ENCODE measurements at regions not wholly inside any gene's neighbourhood (a gene's known extent, or its start where the extent isn't known, plus 50 kb on each side); places are given as distances from the start of the nearest gene placed in this dataset.

DNA sequence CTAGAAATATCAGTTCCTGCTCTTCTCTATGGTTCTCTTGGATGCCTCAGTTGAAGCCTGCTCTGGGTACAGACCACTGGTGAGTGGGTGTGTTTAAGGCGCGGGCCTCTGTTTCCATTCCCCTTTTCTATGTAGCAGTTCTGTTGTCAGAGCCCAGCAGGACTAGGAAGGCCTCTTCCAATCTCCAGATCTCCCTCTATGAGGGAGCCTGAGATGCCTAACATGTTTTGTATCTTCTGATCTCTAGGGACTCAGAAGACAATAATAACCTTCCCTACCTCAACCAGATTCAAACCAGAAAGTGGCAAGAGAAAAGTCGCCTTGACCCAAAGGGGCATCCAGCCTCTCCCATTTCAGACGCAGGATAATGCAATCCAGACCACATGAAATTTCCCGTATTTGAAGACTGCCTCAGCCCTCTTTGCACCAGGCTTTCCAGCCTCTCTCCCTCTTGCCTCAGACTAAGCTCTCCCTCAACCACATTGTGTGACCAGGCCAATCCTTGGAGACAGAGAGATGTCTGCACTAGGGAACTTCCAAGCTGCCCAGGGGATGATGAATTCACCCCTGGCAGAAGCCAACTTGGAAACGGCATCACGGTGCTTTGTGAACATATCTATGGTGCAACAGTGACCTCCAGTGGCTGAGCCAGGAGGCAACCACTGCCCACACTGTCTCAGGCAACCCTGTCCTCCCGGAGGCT, 150.1 kb upstream of the UBASH3B start:
- TF ChIP-seq GATA3 (IDR thresholded peaks at IDR 0.05; ENCODE audit: low read depth, low read length) (no peak), GATA2 (IDR thresholded peaks at IDR 0.05; ENCODE audit: low read depth, low read length) (peak; percentile 57)

GRCh38 chr11:122494221-122494620, 161.3 kb upstream of the UBASH3B start:
- TF ChIP-seq GATA3 (IDR thresholded peaks at IDR 0.05; ENCODE audit: low read depth, low read length) (no peak), GATA2 (IDR thresholded peaks at IDR 0.05; ENCODE audit: low read depth, low read length) (no peak)

GRCh38 chr11:122491509-122491908, 164.0 kb upstream of the UBASH3B start:
- TF ChIP-seq GATA3 (IDR thresholded peaks at IDR 0.05; ENCODE audit: low read depth, low read length), result no peak
- TF ChIP-seq GATA2 (IDR thresholded peaks at IDR 0.05; ENCODE audit: low read depth, low read length), result no peak

DNA sequence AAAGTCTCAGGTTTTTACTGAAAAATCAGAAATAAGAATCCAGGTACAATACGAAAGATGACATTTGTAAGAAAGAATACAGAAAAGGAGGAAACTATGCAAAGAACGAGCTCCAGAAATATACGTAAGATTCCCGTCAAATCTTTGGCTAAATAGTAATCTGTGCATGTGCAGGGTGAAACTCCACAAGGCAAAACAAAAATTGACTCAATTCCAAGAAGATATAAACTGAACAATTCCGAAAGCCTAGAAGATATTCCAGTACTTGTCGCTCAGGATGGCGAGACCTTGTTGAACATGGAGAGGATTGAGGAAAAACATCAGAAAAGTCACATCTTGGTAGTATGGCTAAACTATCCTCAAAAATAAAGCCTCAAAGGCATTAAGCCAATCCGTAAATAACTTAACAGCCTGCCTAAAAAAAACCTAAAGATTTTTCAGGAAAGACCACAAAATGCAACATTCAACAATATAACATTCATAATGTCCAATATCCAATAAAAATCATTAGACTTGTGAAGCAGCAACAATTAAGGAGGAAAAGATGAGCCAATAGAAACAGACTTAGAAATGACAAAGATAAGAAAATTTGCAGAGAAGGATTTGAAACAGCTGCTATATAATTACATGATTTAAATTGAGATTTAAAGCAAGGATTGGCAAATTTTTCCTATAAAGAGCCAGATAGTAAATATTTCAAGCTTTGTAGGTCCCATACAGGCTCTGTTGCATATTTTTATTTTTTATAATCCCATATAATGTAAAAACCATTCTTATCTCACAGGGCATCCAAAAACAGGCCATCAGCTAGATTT, 166.4 kb upstream of the UBASH3B start:
- TF ChIP-seq GATA2 (IDR thresholded peaks at IDR 0.05; ENCODE audit: low read depth, low read length), result 0 out of 2 replicates have a peak, but pooled peaks have one; percentile 21
- no peak; the same call in 1 of the 2 replicates for TF ChIP-seq GATA3 (IDR thresholded peaks at IDR 0.05; ENCODE audit: low read depth, low read length)

DNA sequence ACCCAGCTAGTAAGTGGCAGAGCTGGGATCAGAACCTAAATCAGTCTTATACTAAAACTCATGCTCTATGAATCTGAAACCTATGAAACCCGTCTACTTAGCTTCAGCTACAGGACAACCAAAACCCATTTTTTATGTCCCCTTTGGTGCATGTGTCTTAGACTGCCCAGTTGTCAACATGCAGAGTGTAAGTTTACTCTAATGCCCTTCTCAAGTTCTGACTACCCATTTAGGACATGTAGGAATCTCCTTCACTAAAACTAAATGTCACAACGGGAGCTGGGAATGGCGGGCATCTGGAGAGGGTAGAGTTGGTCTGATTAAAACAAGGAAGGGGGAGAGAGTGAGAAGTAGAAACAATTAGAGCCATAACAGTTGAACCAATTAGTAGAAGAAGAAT, 167.9 kb upstream of the UBASH3B start:
- TF ChIP-seq GATA3 (IDR thresholded peaks at IDR 0.05; ENCODE audit: low read depth, low read length), result no peak
- TF ChIP-seq GATA2 (IDR thresholded peaks at IDR 0.05; ENCODE audit: low read depth, low read length), result no peak

DNA sequence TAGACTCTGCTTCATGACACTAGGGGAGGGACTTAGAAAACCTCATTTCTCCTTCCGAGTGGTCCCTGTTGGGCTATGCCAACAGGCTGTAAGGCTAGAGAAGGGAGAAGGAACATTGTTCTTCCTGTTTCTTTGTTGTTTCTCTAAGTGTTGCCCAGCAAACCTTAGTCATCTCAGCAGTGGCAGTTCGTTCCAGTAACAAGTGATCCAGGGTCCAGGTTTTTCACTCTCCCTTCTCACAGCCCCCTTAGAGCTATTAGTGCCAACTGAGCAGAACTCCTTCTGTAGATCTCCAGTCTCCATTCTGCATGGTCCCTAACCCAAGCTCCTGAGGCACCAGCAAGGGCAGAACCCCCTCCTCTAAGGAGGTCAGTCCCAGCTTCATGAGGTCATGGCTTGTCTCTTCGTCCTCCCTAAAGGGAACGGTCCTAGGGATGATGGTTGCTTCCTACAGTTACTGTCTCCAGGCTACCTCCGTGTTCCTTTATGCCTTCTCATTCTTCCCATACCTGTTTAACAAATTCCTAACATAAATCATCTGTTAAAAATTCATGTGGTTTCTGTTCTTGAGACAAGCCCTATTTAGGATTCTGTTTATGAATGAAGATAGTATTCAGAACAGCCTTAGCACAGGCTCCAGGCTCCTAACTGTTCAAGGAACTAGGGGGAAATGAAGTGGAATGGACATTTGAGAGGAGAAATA, 168.6 kb upstream of the UBASH3B start:
- TF ChIP-seq GATA2 (IDR thresholded peaks at IDR 0.05; ENCODE audit: low read depth, low read length), result no peak
- no peak for TF ChIP-seq GATA3 (IDR thresholded peaks at IDR 0.05; ENCODE audit: low read depth, low read length)

- TF ChIP-seq GATA3 (IDR thresholded peaks at IDR 0.05; ENCODE audit: low read depth, low read length), result no peak
- TF ChIP-seq GATA2 (IDR thresholded peaks at IDR 0.05; ENCODE audit: low read depth, low read length), result no peak
Observed at GRCh38 chr11:122478986-122479385, 176.5 kb upstream of the UBASH3B start.

DNA sequence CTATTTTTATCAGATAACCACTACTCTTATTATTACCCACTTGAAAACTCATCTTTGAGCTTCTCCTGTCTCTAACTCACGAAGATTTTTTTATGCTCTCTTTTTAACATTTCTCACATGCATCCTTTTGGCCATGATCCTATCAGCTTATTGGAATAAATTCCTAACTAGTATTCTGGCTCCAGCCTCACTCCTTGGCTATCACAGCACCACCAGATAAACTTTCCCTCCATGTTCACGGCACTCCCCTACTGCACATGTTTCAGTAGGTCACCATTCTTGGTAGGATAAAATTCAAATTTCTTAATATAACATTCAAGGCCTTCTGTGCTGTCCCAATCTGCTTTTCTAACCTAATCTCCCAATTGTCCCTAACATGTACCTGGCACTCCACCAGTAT, 186.6 kb upstream of the UBASH3B start:
- TF ChIP-seq GATA2 (IDR thresholded peaks at IDR 0.05; ENCODE audit: low read depth, low read length) (no peak), GATA3 (IDR thresholded peaks at IDR 0.05; ENCODE audit: low read depth, low read length) (no peak)

GRCh38 chr11:122463530-122463929, 192.0 kb upstream of the UBASH3B start:
- no peak for TF ChIP-seq GATA2 (IDR thresholded peaks at IDR 0.05; ENCODE audit: low read depth, low read length)
- no peak for TF ChIP-seq GATA3 (IDR thresholded peaks at IDR 0.05; ENCODE audit: low read depth, low read length)

DNA sequence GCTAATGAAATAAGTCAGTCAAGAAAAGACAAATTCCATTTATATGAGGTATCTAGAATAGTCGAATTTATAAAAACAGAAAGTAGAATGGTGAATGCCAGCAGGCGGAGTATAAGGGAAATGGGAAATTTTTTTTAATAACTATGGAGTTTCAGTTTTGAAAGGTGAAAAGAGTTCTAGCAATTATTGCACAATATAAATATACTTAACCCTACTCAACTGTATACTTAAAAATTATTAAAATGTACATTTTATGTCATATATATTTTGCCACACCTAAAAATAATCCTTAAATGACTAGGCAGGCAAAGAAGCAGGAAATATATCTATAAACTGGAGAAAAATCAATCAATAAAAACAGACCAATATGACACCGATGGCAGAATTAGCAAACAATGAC, 196.5 kb upstream of the UBASH3B start:
- TF ChIP-seq GATA2 (IDR thresholded peaks at IDR 0.05; ENCODE audit: low read depth, low read length) (no peak), GATA3 (IDR thresholded peaks at IDR 0.05; ENCODE audit: low read depth, low read length) (no peak)

- no peak for TF ChIP-seq GATA2 (IDR thresholded peaks at IDR 0.05; ENCODE audit: low read depth, low read length)
- no peak for TF ChIP-seq GATA3 (IDR thresholded peaks at IDR 0.05; ENCODE audit: low read depth, low read length)
Observed at GRCh38 chr11:122453586-122453985, 201.9 kb upstream of the UBASH3B start.

DNA sequence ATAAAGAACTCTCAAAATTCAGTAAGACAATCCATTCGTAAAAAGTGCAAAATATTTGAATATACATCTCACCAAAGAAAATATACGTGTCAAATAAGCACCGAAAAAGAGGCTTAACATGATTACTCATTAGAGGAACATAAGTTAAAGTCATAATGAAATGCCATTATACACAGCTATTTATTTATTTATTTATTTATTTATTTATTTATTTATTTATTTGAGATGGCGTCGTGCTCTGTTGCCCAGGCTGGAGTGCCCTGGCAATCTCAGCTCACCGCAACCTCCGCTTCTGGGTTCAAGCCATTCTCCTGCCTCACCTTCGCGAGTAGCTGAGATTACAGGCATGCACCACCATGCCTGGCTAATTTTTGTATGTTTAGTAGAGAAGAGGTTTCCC, 203.6 kb upstream of the UBASH3B start:
- TF ChIP-seq GATA2 (IDR thresholded peaks at IDR 0.05; ENCODE audit: low read depth, low read length), result no peak
- no peak for TF ChIP-seq GATA3 (IDR thresholded peaks at IDR 0.05; ENCODE audit: low read depth, low read length)

DNA sequence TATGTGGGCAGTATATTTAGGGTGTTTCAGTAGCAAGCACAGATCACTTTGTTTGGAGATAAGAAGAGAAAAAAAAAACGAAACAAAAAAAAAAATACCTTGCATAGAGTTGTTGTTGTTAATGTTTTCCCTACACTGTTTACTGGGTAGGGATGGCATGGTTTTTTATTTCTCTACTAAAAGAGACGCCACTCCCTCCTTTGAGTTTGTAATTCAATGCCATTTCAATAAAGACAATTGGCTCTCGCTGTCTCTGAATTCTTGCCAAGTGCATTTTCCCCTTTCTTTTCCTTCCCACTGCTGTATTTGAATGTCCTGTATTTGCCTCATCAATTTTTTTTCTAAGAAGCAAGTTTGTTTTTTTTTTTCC, 213.9 kb upstream of the UBASH3B start:
- TF ChIP-seq GATA2 (IDR thresholded peaks at IDR 0.05; ENCODE audit: low read depth, low read length), result no peak

GRCh38 chr11:122440811-122441665, 214.5 kb upstream of the UBASH3B start:
- no peak for TF ChIP-seq GATA3 (IDR thresholded peaks at IDR 0.05; ENCODE audit: low read depth, low read length)
- no peak for TF ChIP-seq GATA2 (IDR thresholded peaks at IDR 0.05; ENCODE audit: low read depth, low read length)

All from SH-SY5Y (cell line).